Amniotic epithelial cell (primary cell): ENCODE measurements at regions not wholly inside any gene's neighbourhood (a gene's known extent, or its start where the extent isn't known, plus 50 kb on each side); places are given as distances from the start of the nearest gene placed in this dataset.

ENCODE experiments used
- DNase-seq: peaks from one replicate; pipeline ENCODE4 v3.0.0-alpha.2; 2010; ENCODE audit warnings: low read depth

GRCh38 chr20:37598100-37598543, 70.4 kb upstream of the BLCAP start:
- DNase-seq = no peak

GRCh38 chr20:37596890-37597536, 69.3 kb upstream of the BLCAP start:
- DNase-seq = no peak

- no peak for DNase-seq
These were observed 68.5 kb upstream of the BLCAP start for GRCh38 chr20:37596168-37596567.

GRCh38 chr20:37593710-37594109, 66.0 kb upstream of the BLCAP start:
- no peak for DNase-seq

GRCh38 chr20:37590938-37591490, 63.3 kb upstream of the BLCAP start:
- no peak for DNase-seq

- no peak for DNase-seq
These were observed 58.4 kb upstream of the BLCAP start for GRCh38 chr20:37586078-37586477.

GRCh38 chr20:37584238-37584807, 56.6 kb upstream of the BLCAP start:
- no peak for DNase-seq

GRCh38 chr20:37581246-37581645, 53.6 kb upstream of the BLCAP start:
- DNase-seq = no peak

- DNase-seq = no peak
These were observed 52.4 kb upstream of the BLCAP start for GRCh38 chr20:37580069-37580468.

- DNase-seq = no peak
These were observed 51.4 kb upstream of the BLCAP start for GRCh38 chr20:37579106-37579505.

GRCh38 chr20:37577981-37578380, 50.3 kb upstream of the BLCAP start:
- no peak for DNase-seq
